ACC112 (cell line): ENCODE measurements at regions not wholly inside any gene's neighbourhood (a gene's known extent, or its start where the extent isn't known, plus 50 kb on each side); places are given as distances from the start of the nearest gene placed in this dataset.
A peak's percentile ranks its signal among the peaks of the same experiment; 100 is the strongest.

Source experiments
- H2AFZ ChIP-seq: fragments of 200-600 bp; sonication (generic); one replicate; pipeline ENCODE4 v1.6.0; 2017; ENCODE audit warnings: antibody characterized with exemption, low read length; ENCODE audit not compliant: unreplicated experiment
- H3K27ac ChIP-seq: fragments of 200-600 bp; sonication (generic); 2 replicates; pipeline ENCODE4 v1.5.1; 2014; ENCODE audit warnings: low read depth, mild to moderate bottlenecking, antibody characterized with exemption, low read length, moderate library complexity
- H3K27me3 ChIP-seq: fragments of 200-600 bp; sonication (generic); 2 replicates; pipeline ENCODE4 v1.6.1; 2014; ENCODE audit warnings: mild to moderate bottlenecking, antibody characterized with exemption, low read length, moderate library complexity, mixed read lengths; ENCODE audit not compliant: insufficient read depth
- H3K36me3 ChIP-seq: fragments of 200-600 bp; sonication (generic); 2 replicates; pipeline ENCODE4 v1.6.1; 2016; ENCODE audit warnings: mild to moderate bottlenecking, antibody characterized with exemption, low read length, moderate library complexity, mixed read lengths; ENCODE audit not compliant: insufficient read depth
- H3K4me1 ChIP-seq: fragments of 200-600 bp; sonication (generic); one replicate; pipeline ENCODE4 v1.6.1; 2016; ENCODE audit warnings: low read length, mixed read lengths; ENCODE audit not compliant: insufficient read depth, unreplicated experiment, control insufficient read depth
- H3K4me3 ChIP-seq: fragments of 200-600 bp; sonication (generic); 2 replicates; pipeline ENCODE4 v1.5.1; 2014; ENCODE audit warnings: mild to moderate bottlenecking, low read depth, low read length
- H3K79me2 ChIP-seq: fragments of 200-600 bp; sonication (generic); one replicate; pipeline ENCODE4 v1.6.0; 2016; ENCODE audit warnings: low read length; ENCODE audit not compliant: control insufficient read depth, unreplicated experiment, insufficient read depth

DNA sequence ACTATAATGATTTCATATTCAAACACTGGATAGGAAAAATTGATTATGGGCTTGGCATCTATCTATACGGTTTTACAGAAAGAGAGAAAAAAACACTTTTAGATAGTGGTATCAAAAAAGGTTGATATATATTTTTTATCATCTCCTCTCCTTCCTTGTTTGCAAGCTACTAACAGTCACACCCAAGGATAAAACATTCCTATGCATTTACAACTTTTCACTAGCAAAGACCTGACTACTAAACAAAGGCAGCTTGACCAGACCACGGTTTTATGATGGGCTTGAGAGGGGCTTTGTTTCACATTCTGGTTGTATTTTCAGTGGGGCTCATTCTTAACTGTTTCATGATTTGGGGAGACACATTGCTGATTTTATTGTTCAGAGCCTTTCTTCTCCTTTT, 477.6 kb upstream of the CITED2 start:
- Histone ChIP-seq H3K27ac (no peak overlapping the region), H3K36me3 (0 out of 2 replicates have a peak, but pooled peaks cover 5% of the 10 kb centered on the region), H3K4me1 (peaks cover 20% of the 10 kb centered on the region), H3K27me3 (no peaks in the 10 kb centered on the region), H2AFZ (peak overlapping the region; percentile 57), H3K4me3 (no peak overlapping the region), H3K79me2 (no peaks in the 10 kb centered on the region)

DNA sequence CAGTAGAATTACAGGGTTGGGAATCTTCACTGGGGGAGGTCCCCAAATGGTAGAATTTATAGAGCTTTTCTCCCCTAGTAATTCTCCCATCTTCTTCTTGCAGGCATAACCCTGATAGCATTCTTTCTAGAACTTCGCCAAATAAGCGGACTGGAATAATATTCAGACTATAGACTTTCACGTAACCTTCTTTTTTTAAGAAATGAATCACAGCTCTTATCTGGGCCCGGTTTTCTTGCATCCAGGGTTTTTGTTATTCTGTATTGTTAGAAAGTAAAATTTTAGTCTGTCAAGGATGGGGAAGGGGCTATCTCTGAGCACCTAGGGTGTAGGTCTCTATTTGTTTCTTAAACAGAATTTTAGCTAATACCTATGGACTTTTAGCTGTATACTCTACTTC, 476.8 kb upstream of the CITED2 start:
- Histone ChIP-seq H3K27ac (no peak overlapping the region), H3K36me3 (0 out of 2 replicates have a peak, but pooled peaks cover 5% of the 10 kb centered on the region), H3K4me1 (peaks cover 16% of the 10 kb centered on the region), H3K79me2 (no peaks in the 10 kb centered on the region), H2AFZ (no peak overlapping the region), H3K27me3 (no peaks in the 10 kb centered on the region), H3K4me3 (no peak overlapping the region)

DNA sequence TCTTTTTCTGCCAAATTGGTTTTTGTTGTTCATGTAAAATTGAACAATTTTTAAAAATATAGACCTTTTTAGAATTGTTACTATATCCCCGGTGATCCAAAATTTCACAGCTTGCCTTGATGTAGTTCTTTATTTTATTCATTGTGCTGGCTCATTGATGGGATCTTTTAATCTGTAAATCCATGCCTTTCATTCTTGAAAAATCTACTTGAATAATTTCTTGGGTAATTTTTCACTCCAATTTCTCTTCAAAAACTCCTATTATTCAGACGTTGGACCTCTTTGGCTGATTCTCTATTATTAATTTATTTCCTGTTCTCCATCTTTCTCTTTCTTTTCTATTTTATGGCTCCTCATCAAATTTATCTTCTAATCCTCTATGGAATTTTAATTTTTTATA, 476.1 kb upstream of the CITED2 start:
- Histone ChIP-seq H3K79me2 (no peaks in the 10 kb centered on the region), H3K27ac (no peak overlapping the region), H3K36me3 (0 out of 2 replicates have a peak, but pooled peaks cover 5% of the 10 kb centered on the region), H3K4me3 (no peak overlapping the region), H3K4me1 (peaks cover 12% of the 10 kb centered on the region), H2AFZ (no peak overlapping the region), H3K27me3 (no peaks in the 10 kb centered on the region)

DNA sequence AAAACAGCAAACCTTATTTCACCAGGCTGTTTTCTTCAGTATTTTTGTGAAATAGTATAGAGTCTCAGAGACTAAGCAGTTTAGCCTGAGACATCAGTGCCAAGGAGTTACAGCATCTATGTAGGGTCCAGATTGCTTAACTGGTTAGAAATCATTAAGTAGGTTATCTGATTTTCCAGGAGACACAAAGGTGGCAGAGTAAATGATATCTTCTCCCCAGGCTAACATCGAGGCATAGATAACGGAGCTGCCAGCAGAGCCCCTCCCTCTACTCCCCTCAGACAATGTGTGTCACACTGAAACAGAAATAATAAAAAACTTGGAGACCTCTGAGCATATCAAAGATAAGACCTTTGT, 473.0 kb upstream of the CITED2 start:
- Histone ChIP-seq H3K27me3 (no peaks in the 10 kb centered on the region), H3K27ac (no peak overlapping the region), H3K79me2 (no peaks in the 10 kb centered on the region), H3K4me1 (peaks cover 1% of the 10 kb centered on the region), H2AFZ (no peak overlapping the region), H3K36me3 (0 out of 2 replicates have a peak, but pooled peaks cover 5% of the 10 kb centered on the region), H3K4me3 (no peak overlapping the region)

DNA sequence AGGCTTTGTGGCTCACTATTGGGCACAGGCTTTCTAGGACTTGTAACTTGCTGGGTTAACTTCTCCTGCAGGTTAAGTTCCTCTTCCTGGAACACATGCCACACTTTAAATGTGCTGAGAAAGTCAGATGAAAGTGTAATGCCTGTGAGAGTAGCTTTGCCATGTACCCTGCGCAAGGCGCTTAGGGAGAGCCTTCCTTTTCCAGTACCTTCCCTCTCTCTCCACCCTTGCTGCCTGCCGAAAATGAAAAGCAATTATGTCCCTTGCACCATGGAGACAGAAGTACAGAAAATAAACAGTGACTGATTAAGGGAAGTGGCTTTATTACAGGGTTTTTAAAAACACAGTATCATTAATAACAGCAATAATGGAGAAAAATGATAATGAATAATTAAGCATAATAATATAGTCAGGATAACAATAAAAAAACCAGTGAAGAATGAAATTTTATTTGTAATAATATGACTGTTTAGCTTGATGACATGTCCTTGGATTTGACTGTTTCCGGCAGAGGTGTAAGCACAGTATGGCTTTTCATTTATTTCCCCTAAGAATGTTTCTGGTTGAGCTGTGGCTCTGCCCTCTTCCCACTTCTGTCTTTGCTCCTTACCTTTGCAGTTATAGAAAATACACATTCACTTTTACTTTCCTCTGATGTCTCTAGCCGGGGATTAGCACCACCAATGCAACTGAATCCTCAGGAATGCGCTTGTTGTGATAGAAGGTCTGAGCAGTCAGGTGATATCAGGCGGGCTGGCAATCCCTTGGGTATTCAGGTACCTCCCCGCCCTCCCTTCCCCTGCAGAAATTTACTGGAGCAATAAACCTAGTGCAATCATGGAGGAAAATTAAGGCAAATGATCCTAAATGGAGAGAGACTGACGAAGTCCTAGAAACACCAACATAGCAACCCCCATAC, 472.3 kb upstream of the CITED2 start:
- Histone ChIP-seq H3K27me3 (no peaks in the 10 kb centered on the region), H3K36me3 (0 out of 2 replicates have a peak, but pooled peaks cover 5% of the 10 kb centered on the region), H2AFZ (no peak overlapping the region), H3K4me1 (no peaks in the 10 kb centered on the region), H3K27ac (no peak overlapping the region), H3K4me3 (no peak overlapping the region), H3K79me2 (no peaks in the 10 kb centered on the region)

DNA sequence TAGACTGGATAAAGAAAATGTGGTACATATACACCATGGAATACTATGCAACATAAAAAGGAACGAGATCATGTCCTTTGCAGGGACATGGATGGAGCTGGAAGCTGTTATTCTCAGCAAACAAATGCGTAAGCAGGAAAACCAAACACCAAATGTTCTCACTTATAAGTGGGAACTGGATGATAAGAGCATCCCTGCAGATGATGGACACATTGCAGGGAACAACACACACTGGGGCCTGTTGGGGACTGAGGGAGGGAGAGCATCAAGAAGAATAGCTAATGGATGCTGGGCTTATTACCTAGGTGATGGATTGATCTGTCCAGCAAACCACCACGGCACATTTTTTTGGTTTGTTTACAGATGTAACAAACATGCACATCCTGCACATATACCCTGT, 470.5 kb upstream of the CITED2 start:
- Histone ChIP-seq H3K27ac (no peak overlapping the region), H3K4me1 (no peaks in the 10 kb centered on the region), H3K4me3 (no peak overlapping the region), H3K79me2 (no peaks in the 10 kb centered on the region), H3K36me3 (no peaks in the 10 kb centered on the region), H3K27me3 (no peaks in the 10 kb centered on the region), H2AFZ (no peak overlapping the region)

DNA sequence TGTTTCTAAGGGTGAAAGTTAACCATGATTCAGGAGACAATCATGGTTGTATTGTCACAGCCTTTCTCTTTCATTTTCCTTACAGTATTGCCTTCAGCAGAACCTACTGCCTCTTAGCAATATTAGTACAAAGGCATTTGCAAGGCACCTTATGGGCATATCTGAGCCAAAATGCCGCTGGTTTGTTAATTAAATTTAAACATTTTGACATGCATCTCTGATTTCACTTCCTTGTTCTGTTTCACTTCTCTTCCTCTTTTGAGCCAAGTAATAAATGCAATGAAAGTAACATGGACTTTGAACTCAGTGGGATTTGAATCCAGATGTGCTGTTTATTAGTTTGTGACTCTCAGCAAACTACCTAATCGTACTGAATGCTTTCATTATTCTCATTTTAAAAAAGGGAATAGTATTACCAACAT, 467.4 kb upstream of the CITED2 start:
- Histone ChIP-seq H3K79me2 (no peaks in the 10 kb centered on the region), H3K36me3 (no peaks in the 10 kb centered on the region), H3K4me3 (no peak overlapping the region), H2AFZ (no peak overlapping the region), H3K4me1 (peaks cover 3% of the 10 kb centered on the region), H3K27me3 (no peaks in the 10 kb centered on the region), H3K27ac (no peak overlapping the region)

DNA sequence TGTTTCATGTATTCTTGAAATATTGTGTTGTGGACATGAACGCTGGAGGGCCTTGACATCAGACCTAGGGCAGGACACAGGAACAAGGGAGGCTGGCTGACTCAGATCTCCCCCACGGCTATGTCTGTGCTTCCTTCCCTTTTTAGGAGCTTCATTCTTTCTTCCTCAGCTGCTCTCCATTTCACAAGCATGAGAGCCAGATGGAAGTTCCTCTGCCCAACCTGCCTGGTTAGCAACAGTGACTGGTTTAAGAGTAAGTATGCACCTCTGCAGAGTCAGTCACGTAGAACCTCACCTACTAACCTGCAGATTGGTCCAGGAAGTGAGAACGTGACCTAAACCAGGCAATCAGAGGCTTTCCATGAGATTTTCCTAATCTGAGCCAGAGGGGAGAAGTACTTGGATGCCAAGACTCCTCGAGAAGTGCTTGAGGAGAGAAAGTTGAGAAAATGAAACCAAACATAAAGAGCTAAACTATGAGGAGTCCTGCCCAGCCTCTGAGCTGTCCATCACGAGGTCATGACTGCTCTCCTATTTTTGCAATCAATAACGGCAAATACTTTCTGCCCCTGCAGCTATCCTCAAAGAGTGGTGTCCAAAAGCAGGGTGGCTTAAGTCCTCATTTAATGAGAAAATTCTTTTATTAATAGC, 465.2 kb upstream of the CITED2 start:
- Histone ChIP-seq H3K4me1 (peaks cover 3% of the 10 kb centered on the region), H3K27me3 (no peaks in the 10 kb centered on the region), H3K27ac (peak overlapping the region; percentile 29; the same call in 1 of the 2 replicates), H3K4me3 (peak overlapping the region; percentile 66), H2AFZ (peak overlapping the region; percentile 83), H3K36me3 (no peaks in the 10 kb centered on the region), H3K79me2 (no peaks in the 10 kb centered on the region)

DNA sequence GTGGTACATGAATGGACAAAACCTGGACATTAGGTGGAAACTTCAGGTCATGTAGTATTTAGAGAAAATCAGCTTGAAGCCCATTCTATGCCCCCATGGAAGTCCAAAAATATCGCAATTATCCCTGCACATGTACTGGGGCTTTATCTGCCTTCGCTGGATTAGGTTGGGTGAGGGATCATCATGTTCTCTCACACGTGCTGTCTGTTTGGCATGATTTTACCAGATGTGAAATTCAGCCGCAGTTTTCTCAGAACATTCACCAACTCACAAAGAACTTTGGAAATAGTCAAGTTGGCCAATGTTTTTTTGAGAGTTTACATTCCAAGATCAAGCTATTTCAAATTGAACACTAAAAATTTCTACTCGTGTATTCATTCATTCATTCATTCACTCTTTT, 459.8 kb upstream of the CITED2 start:
- Histone ChIP-seq H3K4me3 (no peak overlapping the region), H3K4me1 (no peaks in the 10 kb centered on the region), H3K79me2 (no peaks in the 10 kb centered on the region)

DNA sequence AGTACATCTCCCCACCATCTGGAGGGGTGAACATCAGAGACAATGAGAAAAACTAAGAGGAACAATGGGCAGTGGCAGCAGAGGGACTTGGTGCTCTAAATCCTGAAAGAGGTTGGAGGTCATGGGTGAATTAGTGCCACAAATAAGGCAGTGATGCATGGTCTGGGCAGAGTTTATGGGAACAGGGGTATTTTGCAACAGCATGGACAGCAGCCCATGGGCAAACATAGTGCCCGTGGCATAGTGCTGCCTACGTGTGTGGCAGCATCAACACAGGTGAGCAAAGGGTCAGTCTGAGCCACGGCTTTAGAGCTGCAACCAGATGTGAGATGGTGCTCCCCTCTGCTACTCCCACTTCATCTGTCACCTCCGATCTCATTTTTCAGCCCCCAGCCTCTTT, 459.1 kb upstream of the CITED2 start:
- no peaks in the 10 kb centered on the region for H3K27me3 ChIP-seq
- no peaks in the 10 kb centered on the region for H3K79me2 ChIP-seq
- H3K4me1 ChIP-seq, result no peaks in the 10 kb centered on the region
- no peak overlapping the region for H2AFZ ChIP-seq
- no peaks in the 10 kb centered on the region for H3K36me3 ChIP-seq
- H3K27ac ChIP-seq, result no peak overlapping the region
- no peak overlapping the region for H3K4me3 ChIP-seq

More for the DNA sequence above, 459.8 kb upstream of the CITED2 start:
- no peaks in the 10 kb centered on the region for H3K27me3 ChIP-seq
- H2AFZ ChIP-seq, result no peak overlapping the region
- no peaks in the 10 kb centered on the region for H3K36me3 ChIP-seq
- H3K27ac ChIP-seq, result no peak overlapping the region
